ENCODE measurements at regions not wholly inside any gene's neighbourhood (a gene's known extent, or its start where the extent isn't known, plus 50 kb on each side); places are given as distances from the start of the nearest gene placed in this dataset.

DNA sequence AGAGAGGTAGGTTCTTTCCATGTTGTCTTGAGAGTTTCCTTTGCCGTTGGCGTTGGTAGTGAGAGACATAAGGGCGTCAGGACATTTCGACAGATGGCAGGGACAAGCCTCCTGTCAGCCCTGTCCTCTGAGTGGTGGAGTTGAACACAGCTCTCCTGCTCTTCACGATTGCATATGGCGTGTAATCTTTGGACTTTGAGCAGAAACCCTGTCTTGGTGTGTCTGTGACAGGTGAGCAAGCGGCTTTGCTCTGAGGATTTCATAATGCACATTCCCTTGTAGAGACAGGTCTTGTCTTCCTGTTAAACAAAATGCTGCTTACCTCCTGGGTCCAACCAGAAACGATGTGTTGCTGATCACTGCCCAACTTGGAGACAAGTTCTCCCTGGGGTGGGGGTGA is 146.5 kb downstream of the NXNL2 start:
- no TSS peak for BruUV-seq (replicated peaks)
- Mint-ChIP-seq H3K36me3 (ENCODE audit: insufficient read depth, unreplicated experiment) (no peaks in the 10 kb centered on the region), H3K27ac (ENCODE audit: unreplicated experiment) (no peak overlapping the region), H3K27me3 (ENCODE audit: unreplicated experiment) (no peaks in the 10 kb centered on the region), H3K9me3 (ENCODE audit: low read depth, unreplicated experiment) (no peaks in the 10 kb centered on the region), H3K4me3 (ENCODE audit: low read depth, unreplicated experiment) (no peak overlapping the region), H3K4me1 (ENCODE audit: low read depth, unreplicated experiment) (no peaks in the 10 kb centered on the region)
- intact Hi-C loops (cut with micrococcal nuclease; ENCODE audit: unreplicated experiment): no loop called here
- TF ChIP-seq, protein P1, sequence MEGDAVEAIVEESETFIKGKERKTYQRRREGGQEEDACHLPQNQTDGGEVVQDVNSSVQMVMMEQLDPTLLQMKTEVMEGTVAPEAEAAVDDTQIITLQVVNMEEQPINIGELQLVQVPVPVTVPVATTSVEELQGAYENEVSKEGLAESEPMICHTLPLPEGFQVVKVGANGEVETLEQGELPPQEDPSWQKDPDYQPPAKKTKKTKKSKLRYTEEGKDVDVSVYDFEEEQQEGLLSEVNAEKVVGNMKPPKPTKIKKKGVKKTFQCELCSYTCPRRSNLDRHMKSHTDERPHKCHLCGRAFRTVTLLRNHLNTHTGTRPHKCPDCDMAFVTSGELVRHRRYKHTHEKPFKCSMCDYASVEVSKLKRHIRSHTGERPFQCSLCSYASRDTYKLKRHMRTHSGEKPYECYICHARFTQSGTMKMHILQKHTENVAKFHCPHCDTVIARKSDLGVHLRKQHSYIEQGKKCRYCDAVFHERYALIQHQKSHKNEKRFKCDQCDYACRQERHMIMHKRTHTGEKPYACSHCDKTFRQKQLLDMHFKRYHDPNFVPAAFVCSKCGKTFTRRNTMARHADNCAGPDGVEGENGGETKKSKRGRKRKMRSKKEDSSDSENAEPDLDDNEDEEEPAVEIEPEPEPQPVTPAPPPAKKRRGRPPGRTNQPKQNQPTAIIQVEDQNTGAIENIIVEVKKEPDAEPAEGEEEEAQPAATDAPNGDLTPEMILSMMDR (IDR thresholded peaks at IDR 0.05; ENCODE audit: unreplicated experiment): no peak
- DNase-seq: no peak
- CTCF ChIA-PET: no interaction called here

DNA sequence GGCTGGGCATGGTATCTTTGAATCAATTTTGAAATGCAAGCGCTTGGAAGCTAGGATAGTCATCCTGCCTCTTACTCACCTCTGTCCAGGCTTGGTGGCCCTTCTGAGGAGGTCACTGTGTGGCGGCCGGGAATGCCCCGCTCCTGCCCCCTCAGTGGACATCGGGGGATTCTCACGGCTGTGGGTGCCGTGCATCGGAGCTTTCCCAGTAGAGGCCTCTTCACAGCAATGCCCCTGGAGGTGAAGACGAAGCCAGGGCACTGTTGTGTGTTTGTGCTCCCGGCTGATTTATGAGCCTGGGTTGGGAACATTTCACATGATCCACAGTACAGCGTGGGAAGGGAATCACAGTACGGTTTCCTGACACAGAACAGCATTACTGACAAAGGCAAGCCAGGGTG is 147.5 kb downstream of the NXNL2 start:
- CTCF ChIA-PET: no interaction called here
- DNase-seq: no peak
- no peak overlapping the region for H3K27ac Mint-ChIP-seq (ENCODE audit: unreplicated experiment)
- intact Hi-C loops (cut with micrococcal nuclease; ENCODE audit: unreplicated experiment): no loop called here
- H3K4me1 Mint-ChIP-seq (ENCODE audit: low read depth, unreplicated experiment): no peaks in the 10 kb centered on the region
- H3K9me3 Mint-ChIP-seq (ENCODE audit: low read depth, unreplicated experiment): no peaks in the 10 kb centered on the region
- H3K4me3 Mint-ChIP-seq (ENCODE audit: low read depth, unreplicated experiment): no peak overlapping the region
- no peaks in the 10 kb centered on the region for H3K36me3 Mint-ChIP-seq (ENCODE audit: insufficient read depth, unreplicated experiment)
- no peaks in the 10 kb centered on the region for H3K27me3 Mint-ChIP-seq (ENCODE audit: unreplicated experiment)
- BruUV-seq (replicated peaks): no TSS peak
- TF ChIP-seq, protein P1 (IDR thresholded peaks at IDR 0.05; ENCODE audit: unreplicated experiment): no peak

DNA sequence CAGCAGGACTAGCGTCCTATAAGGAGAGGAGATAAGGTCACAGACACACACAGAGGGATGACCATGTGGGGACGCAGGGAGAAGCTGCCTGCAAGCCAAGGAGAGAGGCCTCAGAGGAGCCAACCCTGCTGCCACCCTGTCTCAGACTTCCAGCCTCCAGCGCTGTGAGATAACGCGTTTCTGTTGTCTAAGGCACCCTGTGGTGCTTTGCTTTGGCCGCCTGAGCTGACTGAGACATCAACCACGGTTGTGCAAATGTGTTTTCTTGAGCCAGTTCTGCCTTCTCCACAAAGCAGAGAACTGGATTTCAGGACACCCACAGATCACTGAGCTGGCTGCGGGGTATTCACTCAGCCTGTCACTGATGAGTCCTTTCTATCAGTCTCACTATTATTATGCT is 149.1 kb downstream of the NXNL2 start:
- no TSS peak for BruUV-seq (replicated peaks)
- DNase-seq: no peak
- CTCF ChIA-PET: interaction anchor here (0.6 kb wide), 2 partner anchors 104 to 207 kb away, joined by 3 to 5 read pairs; no protein-coding TSS in a partner anchor
- intact Hi-C loops (cut with micrococcal nuclease; ENCODE audit: unreplicated experiment): no loop called here
- Mint-ChIP-seq H3K36me3 (ENCODE audit: insufficient read depth, unreplicated experiment) (no peaks in the 10 kb centered on the region), H3K4me1 (ENCODE audit: low read depth, unreplicated experiment) (no peaks in the 10 kb centered on the region), H3K4me3 (ENCODE audit: low read depth, unreplicated experiment) (no peak overlapping the region), H3K27ac (ENCODE audit: unreplicated experiment) (no peak overlapping the region), H3K9me3 (ENCODE audit: low read depth, unreplicated experiment) (no peaks in the 10 kb centered on the region), H3K27me3 (ENCODE audit: unreplicated experiment) (no peaks in the 10 kb centered on the region)
- TF ChIP-seq, protein P1 (IDR thresholded peaks at IDR 0.05; ENCODE audit: unreplicated experiment): no peak

DNA sequence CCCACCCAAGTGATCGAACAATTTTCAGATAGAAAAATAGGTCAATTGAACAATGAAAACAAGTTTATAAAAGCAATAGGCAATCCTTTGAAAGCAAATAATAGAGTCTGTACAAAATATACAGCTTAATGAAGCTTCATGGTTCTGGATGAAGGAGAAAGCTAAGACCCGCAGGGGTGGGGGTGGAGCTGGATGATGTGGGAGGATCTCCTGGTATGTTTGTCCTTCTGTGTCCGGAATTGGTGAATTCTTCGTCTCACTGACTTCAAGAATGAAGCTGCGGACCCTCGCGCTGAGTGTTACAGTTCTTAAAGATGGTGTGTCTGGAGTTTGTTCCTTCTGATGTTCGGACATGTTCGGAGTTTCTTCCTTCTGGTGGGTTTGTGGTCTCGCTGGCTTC is 149.9 kb downstream of the NXNL2 start:
- intact Hi-C loops (cut with micrococcal nuclease; ENCODE audit: unreplicated experiment): no loop called here
- no peak overlapping the region for H3K4me3 Mint-ChIP-seq (ENCODE audit: low read depth, unreplicated experiment)
- no peaks in the 10 kb centered on the region for H3K27me3 Mint-ChIP-seq (ENCODE audit: unreplicated experiment)
- H3K27ac Mint-ChIP-seq (ENCODE audit: unreplicated experiment): no peak overlapping the region
- BruUV-seq (replicated peaks): no TSS peak
- CTCF ChIA-PET: no interaction called here
- no peak for DNase-seq
- no peaks in the 10 kb centered on the region for H3K36me3 Mint-ChIP-seq (ENCODE audit: insufficient read depth, unreplicated experiment)
- H3K4me1 Mint-ChIP-seq (ENCODE audit: low read depth, unreplicated experiment): no peaks in the 10 kb centered on the region
- H3K9me3 Mint-ChIP-seq (ENCODE audit: low read depth, unreplicated experiment): no peaks in the 10 kb centered on the region
- TF ChIP-seq, protein P1 (IDR thresholded peaks at IDR 0.05; ENCODE audit: unreplicated experiment): no peak

All from Calu3 (cell line).